Body of pancreas (tissue), 4 donors: ENCODE measurements at regions not wholly inside any gene's neighbourhood (a gene's known extent, or its start where the extent isn't known, plus 50 kb on each side); places are given as distances from the start of the nearest gene placed in this dataset.

Source experiments
- POLR2A ChIP-seq, 3 donors: fragments of 450-650 bp; IDR thresholded peaks; one replicate each; pipeline ENCODE4 v1.6.1; 2016; ENCODE audit warnings: antibody characterized with exemption in 3 of 3, mild to moderate bottlenecking in 2 of 3
- TF ChIP-seq, protein P1 (sequence below), 7 experiments: fragments of 450-650 bp in 4 of 7; fragments of 200-600 bp in 3 of 7; sonication (generic) in 3 of 7; IDR thresholded peaks; one replicate each; pipeline ENCODE4 v1.5.1; 2016 to 2019; ENCODE audit warnings: antibody characterized with exemption in 7 of 7

- TF ChIP-seq, protein P1, sequence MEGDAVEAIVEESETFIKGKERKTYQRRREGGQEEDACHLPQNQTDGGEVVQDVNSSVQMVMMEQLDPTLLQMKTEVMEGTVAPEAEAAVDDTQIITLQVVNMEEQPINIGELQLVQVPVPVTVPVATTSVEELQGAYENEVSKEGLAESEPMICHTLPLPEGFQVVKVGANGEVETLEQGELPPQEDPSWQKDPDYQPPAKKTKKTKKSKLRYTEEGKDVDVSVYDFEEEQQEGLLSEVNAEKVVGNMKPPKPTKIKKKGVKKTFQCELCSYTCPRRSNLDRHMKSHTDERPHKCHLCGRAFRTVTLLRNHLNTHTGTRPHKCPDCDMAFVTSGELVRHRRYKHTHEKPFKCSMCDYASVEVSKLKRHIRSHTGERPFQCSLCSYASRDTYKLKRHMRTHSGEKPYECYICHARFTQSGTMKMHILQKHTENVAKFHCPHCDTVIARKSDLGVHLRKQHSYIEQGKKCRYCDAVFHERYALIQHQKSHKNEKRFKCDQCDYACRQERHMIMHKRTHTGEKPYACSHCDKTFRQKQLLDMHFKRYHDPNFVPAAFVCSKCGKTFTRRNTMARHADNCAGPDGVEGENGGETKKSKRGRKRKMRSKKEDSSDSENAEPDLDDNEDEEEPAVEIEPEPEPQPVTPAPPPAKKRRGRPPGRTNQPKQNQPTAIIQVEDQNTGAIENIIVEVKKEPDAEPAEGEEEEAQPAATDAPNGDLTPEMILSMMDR (IDR thresholded peaks at IDR 0.05) = no peak
- TF ChIP-seq POLR2A (IDR thresholded peaks at IDR 0.05) = no peak
Measured at GRCh38 chr3:70800951-70801350, 488.5 kb upstream of the MDFIC2 start.
